ENCODE measurements at regions not wholly inside any gene's neighbourhood (a gene's known extent, or its start where the extent isn't known, plus 50 kb on each side); places are given as distances from the start of the nearest gene placed in this dataset.

- Histone ChIP-seq H3K27me3 (ENCODE audit: control insufficient read depth in 3 of 3, insufficient read depth in 3 of 3, low read length in 2 of 3) (no peaks in the 10 kb centered on the region), H3K36me3 (ENCODE audit: control insufficient read depth in 4 of 4, insufficient read depth in 4 of 4, low read length in 4 of 4) (no peaks in the 10 kb centered on the region), H3K4me3 (no peak overlapping the region), H3K27ac (ENCODE audit: low read depth in 1 of 2, low read length in 1 of 2) (no peak overlapping the region), H3K9ac (ENCODE audit: insufficient read depth in 1 of 2, low read length in 2 of 2) (no peak overlapping the region), H3K9me3 (ENCODE audit: control insufficient read depth in 4 of 4, insufficient read depth in 3 of 4, low read length in 3 of 4) (peaks cover 0 to 5% (median 3%) of the 10 kb centered on the region in 4 donors), H3K4me1 (ENCODE audit: control insufficient read depth in 5 of 5, insufficient read depth in 5 of 5, low read length in 5 of 5) (no peaks in the 10 kb centered on the region)
- DNase-seq (no peak), ATAC-seq (ENCODE audit: insufficient read depth, low FRiP score) (no peak)
- 44 to 58% methylated on average over 7 of the region's 7 CpGs for WGBS, 2 donors
- no peak for TF ChIP-seq CTCF (IDR thresholded peaks at IDR 0.05; ENCODE audit: control extremely low read depth, extremely low read depth)
These were observed 911.6 kb downstream of the TFAP2A start for GRCh38 chr6:9503111-9503761.

GRCh38 chr6:9499709-9500108 lies 915.2 kb downstream of the TFAP2A start:
- WGBS, 2 donors, result 76 to 80% methylated on average over 4 of the region's 4 CpGs
- DNase-seq (no peak), ATAC-seq (ENCODE audit: insufficient read depth, low FRiP score) (no peak)
- peaks cover 0 to 2% (median 0%) of the 10 kb centered on the region in 4 donors for H3K9me3 ChIP-seq (ENCODE audit: control insufficient read depth in 4 of 4, insufficient read depth in 3 of 4, low read length in 3 of 4)
- H3K27me3 ChIP-seq (ENCODE audit: control insufficient read depth in 3 of 3, insufficient read depth in 3 of 3, low read length in 2 of 3), result no peaks in the 10 kb centered on the region
- no peaks in the 10 kb centered on the region for H3K36me3 ChIP-seq (ENCODE audit: control insufficient read depth in 4 of 4, insufficient read depth in 4 of 4, low read length in 4 of 4)
- H3K4me1 ChIP-seq (ENCODE audit: control insufficient read depth in 5 of 5, insufficient read depth in 5 of 5, low read length in 5 of 5), result no peaks in the 10 kb centered on the region
- H3K9ac ChIP-seq (ENCODE audit: insufficient read depth in 1 of 2, low read length in 2 of 2), result no peak overlapping the region
- no peak overlapping the region for H3K27ac ChIP-seq (ENCODE audit: low read depth in 1 of 2, low read length in 1 of 2)
- H3K4me3 ChIP-seq, result no peak overlapping the region
- no peak for TF ChIP-seq CTCF (IDR thresholded peaks at IDR 0.05; ENCODE audit: control extremely low read depth, extremely low read depth)

GRCh38 chr6:9496837-9497236 lies 918.0 kb downstream of the TFAP2A start:
- Histone ChIP-seq H3K36me3 (ENCODE audit: control insufficient read depth in 4 of 4, insufficient read depth in 4 of 4, low read length in 4 of 4) (no peaks in the 10 kb centered on the region), H3K27me3 (ENCODE audit: control insufficient read depth in 3 of 3, insufficient read depth in 3 of 3, low read length in 2 of 3) (no peaks in the 10 kb centered on the region), H3K4me3 (no peak overlapping the region), H3K9me3 (ENCODE audit: control insufficient read depth in 4 of 4, insufficient read depth in 3 of 4, low read length in 3 of 4) (peaks cover 0 to 2% (median 0%) of the 10 kb centered on the region in 4 donors), H3K9ac (ENCODE audit: insufficient read depth in 1 of 2, low read length in 2 of 2) (no peak overlapping the region), H3K27ac (ENCODE audit: low read depth in 1 of 2, low read length in 1 of 2) (no peak overlapping the region), H3K4me1 (ENCODE audit: control insufficient read depth in 5 of 5, insufficient read depth in 5 of 5, low read length in 5 of 5) (no peaks in the 10 kb centered on the region)
- TF ChIP-seq CTCF (IDR thresholded peaks at IDR 0.05; ENCODE audit: control extremely low read depth, extremely low read depth), result no peak
- ATAC-seq (ENCODE audit: insufficient read depth, low FRiP score) (no peak), DNase-seq (no peak)
- WGBS, 2 donors, result 82 to 88% methylated on average over 6 of the region's 6 CpGs

- Histone ChIP-seq H3K4me1 (ENCODE audit: control insufficient read depth in 5 of 5, insufficient read depth in 5 of 5, low read length in 5 of 5) (no peaks in the 10 kb centered on the region), H3K9ac (ENCODE audit: insufficient read depth in 1 of 2, low read length in 2 of 2) (no peak overlapping the region), H3K36me3 (ENCODE audit: control insufficient read depth in 4 of 4, insufficient read depth in 4 of 4, low read length in 4 of 4) (no peaks in the 10 kb centered on the region), H3K27me3 (ENCODE audit: control insufficient read depth in 3 of 3, insufficient read depth in 3 of 3, low read length in 2 of 3) (no peaks in the 10 kb centered on the region), H3K4me3 (no peak overlapping the region), H3K27ac (ENCODE audit: low read depth in 1 of 2, low read length in 1 of 2) (no peak overlapping the region), H3K9me3 (ENCODE audit: control insufficient read depth in 4 of 4, insufficient read depth in 3 of 4, low read length in 3 of 4) (no peaks in the 10 kb centered on the region)
- ATAC-seq (ENCODE audit: insufficient read depth, low FRiP score), result no peak
- no peak for DNase-seq
- WGBS, 2 donors, result 44 to 67% methylated on average over 1 of the region's 1 CpG
- TF ChIP-seq CTCF (IDR thresholded peaks at IDR 0.05; ENCODE audit: control extremely low read depth, extremely low read depth), result no peak
These were observed 920.0 kb downstream of the TFAP2A start for GRCh38 chr6:9494864-9495263.
